Progenitor cell of endocrine pancreas (in vitro differentiated cells): ENCODE measurements at regions not wholly inside any gene's neighbourhood (a gene's known extent, or its start where the extent isn't known, plus 50 kb on each side); places are given as distances from the start of the nearest gene placed in this dataset.

Experiments
- DNase-seq: peaks from one replicate; pipeline ENCODE4 v3.0.0; 2021; ENCODE audit warnings: low spot score; ENCODE audit not compliant: unreplicated experiment
- H3K27ac Mint-ChIP-seq: 2 replicates; pipeline ENCODE4 v1.8.0; 2021; ENCODE audit warnings: mild to moderate bottlenecking, moderate library complexity, mixed read lengths
- H3K27me3 Mint-ChIP-seq: 2 replicates; pipeline ENCODE4 v1.8.0; 2021; ENCODE audit warnings: mixed read lengths
- H3K36me3 Mint-ChIP-seq: 2 replicates; pipeline ENCODE4 v1.8.0; 2022; ENCODE audit warnings: mixed read lengths; ENCODE audit not compliant: insufficient read depth
- H3K4me1 Mint-ChIP-seq: 2 replicates; pipeline ENCODE4 v1.8.0; 2021; ENCODE audit warnings: low read depth, mixed read lengths
- H3K4me3 Mint-ChIP-seq: 2 replicates; pipeline ENCODE4 v1.8.0; 2021; ENCODE audit warnings: low read depth, mild to moderate bottlenecking, moderate library complexity, mixed read lengths
- H3K9me3 Mint-ChIP-seq: 2 replicates; pipeline ENCODE4 v1.8.0; 2021; ENCODE audit warnings: low read depth, mixed read lengths
- CTCF ChIP-seq: fragments of 200-600 bp; sonication (generic); IDR thresholded peaks from one replicate; pipeline ENCODE4 v1.5.0; 2021; ENCODE audit warnings: antibody characterized with exemption, mild to moderate bottlenecking; ENCODE audit not compliant: unreplicated experiment

- Mint-ChIP-seq H3K36me3 (no peaks in the 10 kb centered on the region), H3K4me3 (no peak overlapping the region), H3K27me3 (no peaks in the 10 kb centered on the region), H3K27ac (no peak overlapping the region), H3K9me3 (peaks cover 10% of the 10 kb centered on the region), H3K4me1 (no peaks in the 10 kb centered on the region)
- no peak for TF ChIP-seq CTCF
- no peak for DNase-seq
These were observed 125.2 kb downstream of the EFHB start for GRCh38 chr3:19808834-19809233.

GRCh38 chr3:19799887-19800286 lies 134.1 kb downstream of the EFHB start:
- no peak overlapping the region for H3K4me3 Mint-ChIP-seq
- H3K36me3 Mint-ChIP-seq, result no peaks in the 10 kb centered on the region
- no peak overlapping the region for H3K27ac Mint-ChIP-seq
- no peaks in the 10 kb centered on the region for H3K4me1 Mint-ChIP-seq
- DNase-seq, result no peak
- peaks cover 27% of the 10 kb centered on the region for H3K9me3 Mint-ChIP-seq
- H3K27me3 Mint-ChIP-seq, result no peaks in the 10 kb centered on the region
- no peak for TF ChIP-seq CTCF

GRCh38 chr3:19799115-19799514 lies 134.9 kb downstream of the EFHB start:
- H3K27me3 Mint-ChIP-seq, result no peaks in the 10 kb centered on the region
- no peak overlapping the region for H3K27ac Mint-ChIP-seq
- TF ChIP-seq CTCF, result no peak
- peaks cover 24% of the 10 kb centered on the region for H3K9me3 Mint-ChIP-seq
- H3K4me3 Mint-ChIP-seq, result no peak overlapping the region
- H3K4me1 Mint-ChIP-seq, result no peaks in the 10 kb centered on the region
- no peak for DNase-seq
- no peaks in the 10 kb centered on the region for H3K36me3 Mint-ChIP-seq

DNA sequence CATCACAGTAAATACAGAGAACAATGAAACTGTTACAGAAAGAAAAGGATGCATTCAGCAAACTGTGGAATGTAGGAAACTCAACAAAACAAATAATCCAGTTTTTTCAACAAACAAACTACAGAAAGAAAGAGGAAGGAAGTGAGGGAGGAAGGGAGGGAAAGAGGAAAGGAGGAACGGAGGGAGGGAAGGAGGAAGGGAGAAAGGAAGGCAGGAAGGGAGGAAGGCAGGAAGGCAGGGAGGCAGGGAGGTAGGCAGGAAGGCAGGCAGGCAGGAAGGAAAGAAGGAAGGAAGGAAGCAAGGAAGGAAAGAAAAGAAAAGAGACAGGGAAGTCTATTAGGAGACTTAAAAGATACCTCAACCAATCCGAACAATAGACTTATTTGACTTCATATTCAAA lies 135.7 kb downstream of the EFHB start:
- H3K27me3 Mint-ChIP-seq, result no peaks in the 10 kb centered on the region
- no peaks in the 10 kb centered on the region for H3K36me3 Mint-ChIP-seq
- no peaks in the 10 kb centered on the region for H3K4me1 Mint-ChIP-seq
- H3K4me3 Mint-ChIP-seq, result no peak overlapping the region
- no peak for DNase-seq
- no peak for TF ChIP-seq CTCF
- H3K27ac Mint-ChIP-seq, result no peak overlapping the region
- peaks cover 17% of the 10 kb centered on the region for H3K9me3 Mint-ChIP-seq

DNA sequence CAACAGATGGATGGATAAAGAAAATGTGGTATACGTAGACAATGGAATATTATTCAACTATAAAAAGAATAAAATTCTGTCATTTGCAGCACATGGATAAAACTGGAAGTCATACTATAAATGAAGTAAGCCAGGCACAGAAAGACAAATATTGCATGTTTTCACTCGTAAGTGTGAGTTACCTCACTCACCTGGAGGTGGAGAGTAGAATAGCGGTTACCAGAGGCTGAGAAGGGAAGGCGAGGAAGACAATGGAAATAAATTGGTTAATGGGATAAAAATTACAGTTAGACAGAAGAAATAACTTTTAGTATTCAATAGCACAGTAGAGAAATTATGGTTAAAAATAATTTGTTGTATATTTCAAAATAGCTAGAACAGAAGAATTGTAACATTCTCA lies 141.6 kb downstream of the EFHB start:
- Mint-ChIP-seq H3K36me3 (no peaks in the 10 kb centered on the region), H3K4me1 (no peaks in the 10 kb centered on the region), H3K9me3 (no peaks in the 10 kb centered on the region), H3K27me3 (no peaks in the 10 kb centered on the region), H3K4me3 (no peak overlapping the region), H3K27ac (no peak overlapping the region)
- DNase-seq, result no peak
- peak; percentile 17 for TF ChIP-seq CTCF
